GM21367 (cell line): ENCODE measurements at regions not wholly inside any gene's neighbourhood (a gene's known extent, or its start where the extent isn't known, plus 50 kb on each side); places are given as distances from the start of the nearest gene placed in this dataset.
"Not testable (repeated sequence)": the region's sequence is repeated elsewhere in the genome, so short reads cannot be mapped to it uniquely, and the experiment has no call there.

Experiments used
- ATAC-seq: cut with Tn5 transposase; IDR thresholded peaks from one replicate; pipeline ENCODE4 v1.9.1; 2021; ENCODE audit not compliant: unreplicated experiment

- no peak for ATAC-seq
These were observed 296.3 kb upstream of the NRP1 start for GRCh38 chr10:33630761-33631160.

GRCh38 chr10:33627611-33628010 lies 293.1 kb upstream of the NRP1 start:
- ATAC-seq, result no peak

GRCh38 chr10:33626798-33627466 lies 292.5 kb upstream of the NRP1 start:
- ATAC-seq, result no peak

- ATAC-seq, result no peak
These were observed 289.2 kb upstream of the NRP1 start for GRCh38 chr10:33623669-33624068.

GRCh38 chr10:33621101-33621500 lies 286.6 kb upstream of the NRP1 start:
- ATAC-seq, result no peak

GRCh38 chr10:33618196-33618595 lies 283.7 kb upstream of the NRP1 start:
- no peak for ATAC-seq

- ATAC-seq, result no peak
These were observed 283.1 kb upstream of the NRP1 start for GRCh38 chr10:33617381-33618080.

GRCh38 chr10:33616956-33617355 lies 282.5 kb upstream of the NRP1 start:
- no peak for ATAC-seq

GRCh38 chr10:33612551-33612950 lies 278.1 kb upstream of the NRP1 start:
- ATAC-seq, result no peak

GRCh38 chr10:33612116-33612515 lies 277.6 kb upstream of the NRP1 start:
- ATAC-seq, result no peak

- ATAC-seq, result no peak
These were observed 277.0 kb upstream of the NRP1 start for GRCh38 chr10:33611423-33611822.

GRCh38 chr10:33609546-33609945 lies 275.1 kb upstream of the NRP1 start:
- ATAC-seq, result no peak

GRCh38 chr10:33602278-33602677 lies 267.8 kb upstream of the NRP1 start:
- no peak for ATAC-seq

GRCh38 chr10:33600381-33600780 lies 265.9 kb upstream of the NRP1 start:
- ATAC-seq, result no peak

- ATAC-seq, result no peak
These were observed 262.0 kb upstream of the NRP1 start for GRCh38 chr10:33596422-33596821.

GRCh38 chr10:33594475-33594874 lies 260.0 kb upstream of the NRP1 start:
- ATAC-seq, result no peak

GRCh38 chr10:33588974-33589600 lies 254.6 kb upstream of the NRP1 start:
- ATAC-seq, result no peak

- not testable (repeated sequence) for ATAC-seq
These were observed 250.1 kb upstream of the NRP1 start for GRCh38 chr10:33584596-33584995.

- no peak for ATAC-seq
These were observed 245.5 kb upstream of the NRP1 start for GRCh38 chr10:33579996-33580395.

- ATAC-seq, result no peak
These were observed 239.1 kb upstream of the NRP1 start for GRCh38 chr10:33573606-33574005.

GRCh38 chr10:33571616-33572015 lies 237.1 kb upstream of the NRP1 start:
- ATAC-seq, result no peak

- no peak for ATAC-seq
These were observed 236.0 kb upstream of the NRP1 start for GRCh38 chr10:33570495-33570894.
